SK-N-SH (cell line): ENCODE measurements at regions not wholly inside any gene's neighbourhood (a gene's known extent, or its start where the extent isn't known, plus 50 kb on each side); places are given as distances from the start of the nearest gene placed in this dataset.

Experiments used
- CTCF ChIA-PET: fragments of 300-600, 350-600 bp; formaldehyde crosslinking; extraction: SDS; loops from one replicate; lab custom pipeline; 2021; lab: Yijun Ruan, JAX
- POLR2A ChIA-PET: fragments of 350-600 bp; sonication (Branson Sonifier 250); formaldehyde crosslinking; extraction: SDS; loops from one replicate; lab custom pipeline; 2020; ENCODE audit warnings: antibody characterized with exemption, inconsistent platforms; lab: Yijun Ruan, JAX
- DNase-seq: peaks from one replicate; pipeline ENCODE4 v3.0.0; 2012
- H2AFZ ChIP-seq: fragments of 200-600 bp; sonication (generic); 2 replicates; pipeline ENCODE4 v1.8.1; 2016; ENCODE audit warnings: antibody characterized with exemption, mild to moderate bottlenecking, low read depth
- H3F3A ChIP-seq: fragments of 200-600 bp; sonication (generic); replicated peaks from 2 replicates; pipeline ENCODE3; 2016; ENCODE audit warnings: antibody characterized with exemption, mild to moderate bottlenecking; ENCODE audit not compliant: insufficient read depth
- H3K27ac ChIP-seq, 2 experiments: fragments of 200-500 bp in 1 of 2; fragments of 200-600 bp in 1 of 2; sonication (Bioruptor generic) in 1 of 2; sonication (generic), shearing (Covaris generic) in 1 of 2; 2 replicates each; pipeline versions ENCODE4 v1.5.1 to v1.6.1; 2014 to 2016; ENCODE audit warnings: low read depth in 2 of 2, inconsistent platforms in 1 of 2, low read length in 1 of 2, mild to moderate bottlenecking in 1 of 2, mixed read lengths in 1 of 2
- H3K27me3 ChIP-seq: fragments of 200-600 bp; sonication (generic), shearing (Covaris generic); 2 replicates; pipeline ENCODE4 v1.6.1; 2016; ENCODE audit warnings: mixed run types; ENCODE audit not compliant: insufficient read depth
- H3K36me3 ChIP-seq, 2 experiments: fragments of 200-500 bp in 1 of 2; fragments of 200-600 bp in 1 of 2; sonication (Bioruptor generic) in 1 of 2; sonication (generic) in 1 of 2; replicated peaks in 1 of 2; 2 replicates each; pipeline versions ENCODE3 to v1.5.1; 2014 to 2016; ENCODE audit warnings: low read length in 1 of 2, mild to moderate bottlenecking in 1 of 2; ENCODE audit not compliant: insufficient read depth in 2 of 2, control insufficient read depth in 1 of 2
- H3K4me1 ChIP-seq, 2 experiments: fragments of 200-500 bp in 1 of 2; fragments of 200-600 bp in 1 of 2; sonication (Bioruptor generic) in 1 of 2; sonication (generic), shearing (Covaris generic) in 1 of 2; 2 replicates each; pipeline versions ENCODE4 v1.5.1 to v1.6.1; 2014 to 2016; ENCODE audit warnings: low read depth in 1 of 2, low read length in 1 of 2, mixed run types in 1 of 2; ENCODE audit not compliant: insufficient read depth in 2 of 2, control insufficient read depth in 1 of 2
- H3K4me2 ChIP-seq: fragments of 200-600 bp; sonication (generic), shearing (Covaris generic); 2 replicates; pipeline ENCODE4 v1.6.1; 2017; ENCODE audit warnings: mixed run types
- H3K4me3 ChIP-seq, 2 experiments: fragments of 200-500 bp in 1 of 2; fragments of 200-600 bp in 1 of 2; sonication (Bioruptor generic) in 1 of 2; sonication (generic), shearing (Covaris generic) in 1 of 2; 2 replicates each; pipeline versions ENCODE4 v1.5.1 to v1.8.1; 2014 to 2016; ENCODE audit warnings: low read depth in 2 of 2, inconsistent platforms in 1 of 2, low read length in 1 of 2, mild to moderate bottlenecking in 1 of 2, mixed read lengths in 1 of 2, moderate library complexity in 1 of 2
- H3K79me2 ChIP-seq: fragments of 200-600 bp; sonication (generic); 2 replicates; pipeline ENCODE4 v1.8.1; 2017; ENCODE audit warnings: mild to moderate bottlenecking; ENCODE audit not compliant: insufficient read depth
- H3K9ac ChIP-seq: fragments of 200-600 bp; sonication (generic); 2 replicates; pipeline ENCODE4 v1.6.1; 2017; ENCODE audit warnings: mixed run types
- H3K9me2 ChIP-seq: fragments of 200-600 bp; sonication (generic); 2 replicates; pipeline ENCODE4 v1.6.1; 2017; ENCODE audit warnings: mixed run types
- H3K9me3 ChIP-seq: fragments of 200-600 bp; sonication (generic); 2 replicates; pipeline ENCODE4 v1.6.1; 2017; ENCODE audit warnings: mixed run types, mild to moderate bottlenecking, moderate library complexity
- H4K20me1 ChIP-seq: fragments of 200-600 bp; sonication (generic); 2 replicates; pipeline ENCODE4 v1.6.1; 2017; ENCODE audit warnings: mild to moderate bottlenecking, mixed run types; ENCODE audit not compliant: insufficient read depth
- CHD2 ChIP-seq: fragments of 150-350 bp; IDR thresholded peaks from 2 replicates; pipeline ENCODE4 v1.6.1; 2018; ENCODE audit warnings: low read length; ENCODE audit not compliant: partially characterized antibody
- CTCF ChIP-seq: fragments of 200-600 bp; sonication (generic); IDR thresholded peaks from 2 replicates; pipeline ENCODE4 v1.6.1; 2017; ENCODE audit warnings: antibody characterized with exemption, mild to moderate bottlenecking, moderate library complexity
- ELF1 ChIP-seq: IDR thresholded peaks from 2 replicates; pipeline ENCODE4 v1.4.0; 2012
- EP300 ChIP-seq, 2 experiments: IDR thresholded peaks; 2 replicates each; pipeline versions ENCODE4 v1.4.0 to v1.6.1; 2012; ENCODE audit warnings: borderline replicate concordance in 1 of 2, low read depth in 1 of 2, low read length in 1 of 2
- FOXM1 ChIP-seq: IDR thresholded peaks from 2 replicates; pipeline ENCODE4 v1.4.0; 2012; ENCODE audit warnings: low read depth, mild to moderate bottlenecking
- GABPA ChIP-seq: IDR thresholded peaks from 2 replicates; pipeline ENCODE4 v1.4.0; 2012; ENCODE audit warnings: low read depth, mild to moderate bottlenecking
- IRF3 ChIP-seq: fragments of 150-350 bp; IDR thresholded peaks from 2 replicates; pipeline ENCODE4 v1.6.1; 2016; ENCODE audit warnings: mild to moderate bottlenecking, low read depth, low read length
- MAX ChIP-seq: IDR thresholded peaks from 2 replicates; pipeline ENCODE4 v1.4.0; 2012; ENCODE audit warnings: low read depth
- MXI1 ChIP-seq: IDR thresholded peaks from 2 replicates; pipeline ENCODE4 v1.6.1; 2012; ENCODE audit warnings: mild to moderate bottlenecking, low read depth, low read length, improper control_type of control experiment
- NRF1 ChIP-seq: IDR thresholded peaks from 2 replicates; pipeline ENCODE4 v1.6.1; 2012; ENCODE audit warnings: low read depth, mild to moderate bottlenecking, low read length
- POLR2AphosphoS5 ChIP-seq: IDR thresholded peaks from 2 replicates; pipeline ENCODE4 v1.6.1; 2012; ENCODE audit warnings: low read depth, low read length
- RAD21 ChIP-seq: IDR thresholded peaks from 2 replicates; pipeline ENCODE4 v1.6.1; 2012; ENCODE audit warnings: mild to moderate bottlenecking, low read length
- RCOR1 ChIP-seq: fragments of 150-350 bp; IDR thresholded peaks from 2 replicates; pipeline ENCODE4 v1.6.1; 2017; ENCODE audit warnings: antibody characterized with exemption, low read length
- RFX5 ChIP-seq: IDR thresholded peaks from 2 replicates; pipeline ENCODE4 v1.6.1; 2012; ENCODE audit warnings: mild to moderate bottlenecking, improper control_type of control experiment, low read length
- SIN3A ChIP-seq: IDR thresholded peaks from 2 replicates; pipeline ENCODE4 v1.6.1; 2012; ENCODE audit warnings: low read depth, mild to moderate bottlenecking, low read length, moderate library complexity, borderline replicate concordance
- SMC3 ChIP-seq: IDR thresholded peaks from 2 replicates; pipeline ENCODE4 v1.6.1; 2012; ENCODE audit warnings: low read depth, low read length, improper control_type of control experiment
- TAF1 ChIP-seq: IDR thresholded peaks from 2 replicates; pipeline ENCODE4 v1.6.1; 2012; ENCODE audit warnings: low read depth, mild to moderate bottlenecking, low read length, moderate library complexity, borderline replicate concordance
- TCF12 ChIP-seq: IDR thresholded peaks from 2 replicates; pipeline ENCODE4 v1.4.0; 2012
- TEAD4 ChIP-seq: IDR thresholded peaks from 2 replicates; pipeline ENCODE4 v1.4.0; 2012; ENCODE audit warnings: mild to moderate bottlenecking, borderline replicate concordance; ENCODE audit not compliant: insufficient read depth
- USF2 ChIP-seq: fragments of 150-350 bp; IDR thresholded peaks from 2 replicates; pipeline ENCODE4 v1.6.1; 2017; ENCODE audit warnings: antibody characterized with exemption, low read length, low read depth, borderline replicate concordance
- YY1 ChIP-seq: IDR thresholded peaks from 2 replicates; pipeline ENCODE4 v1.4.0; 2012; ENCODE audit warnings: low read depth, mild to moderate bottlenecking
- WGBS: methylation state at CpG from one replicate; pipeline ENCODE4 v1.1.6; 2017; ENCODE audit warnings: low lambda C conversion rate; 5-methylcytosine and 5-hydroxymethylcytosine counted together

GRCh38 chr13:106103779-106104178, 431.7 kb downstream of the EFNB2 start:
- peaks cover 13% of the 10 kb centered on the region for H3F3A ChIP-seq
- CTCF ChIA-PET: interaction anchor here (1.3 kb wide), 1 partner anchor 433 kb away, joined by 3 read pairs; no protein-coding TSS in a partner anchor
- 74% methylated on average over 10 of the region's 10 CpGs for WGBS
- no peak for TF ChIP-seq NRF1
- no peak for TF ChIP-seq RCOR1
- no peak for TF ChIP-seq RFX5
- TF ChIP-seq EP300 (IDR thresholded peaks at IDR 0.05; ENCODE audit: borderline replicate concordance in 1 of 2, low read depth in 1 of 2, low read length in 1 of 2): no peak
- TF ChIP-seq TCF12: no peak
- no peak for TF ChIP-seq POLR2AphosphoS5
- TF ChIP-seq CHD2: no peak
- TF ChIP-seq SIN3A: no peak
- no peak for TF ChIP-seq YY1
- no peak for TF ChIP-seq SMC3
- no peak for TF ChIP-seq TEAD4
- TF ChIP-seq CTCF: no peak
- no peak for TF ChIP-seq FOXM1
- no peak for TF ChIP-seq USF2
- TF ChIP-seq, all 33 proteins: peak for 0
- Histone ChIP-seq H3K36me3 (no peaks in the 10 kb centered on the region), H3K27me3 (no peaks in the 10 kb centered on the region), H3K4me2 (peak overlapping the region; percentile 57; the same call in 1 of the 2 replicates), H3K9ac (no peak overlapping the region), H3K27ac (peak overlapping the region in 1 of 2 experiments; percentile 90; a peak in 2 of 4 replicates), H3K9me3 (no peaks in the 10 kb centered on the region), H3K9me2 (no peaks in the 10 kb centered on the region), H2AFZ (peak overlapping the region; percentile 60; the same call in 1 of the 2 replicates), H3K4me3 (no peak overlapping the region), H3K4me1 (peaks cover 0 to 16% of the 10 kb centered on the region in 2 experiments), H3K79me2 (no peaks in the 10 kb centered on the region), H4K20me1 (no peaks in the 10 kb centered on the region)
- DNase-seq: no peak
- POLR2A ChIA-PET: no interaction called here

- DNase-seq: no peak
- H3K4me1 ChIP-seq: peaks cover 0 to 16% of the 10 kb centered on the region in 2 experiments
- H3K36me3 ChIP-seq: no peaks in the 10 kb centered on the region
- H3K27me3 ChIP-seq: no peaks in the 10 kb centered on the region
- no peak overlapping the region for H3K9ac ChIP-seq
- peaks cover 13% of the 10 kb centered on the region for H3F3A ChIP-seq
- no peak overlapping the region for H2AFZ ChIP-seq
- 92% methylated on average over 4 of the region's 4 CpGs for WGBS
- ChIA-PET POLR2A (no interaction called here), CTCF (no interaction called here)
- TF ChIP-seq RCOR1 (no peak), USF2 (no peak), EP300 (IDR thresholded peaks at IDR 0.05; ENCODE audit: borderline replicate concordance in 1 of 2, low read depth in 1 of 2, low read length in 1 of 2) (no peak), YY1 (no peak), ELF1 (no peak), IRF3 (no peak), MAX (no peak), TAF1 (no peak), GABPA (no peak), RAD21 (no peak), MXI1 (no peak), CTCF (no peak)
- no peaks in the 10 kb centered on the region for H3K9me2 ChIP-seq
- no peak overlapping the region for H3K4me3 ChIP-seq
- H3K79me2 ChIP-seq: no peaks in the 10 kb centered on the region
- H3K27ac ChIP-seq: no peak overlapping the region
- H3K4me2 ChIP-seq: no peak overlapping the region
- no peaks in the 10 kb centered on the region for H4K20me1 ChIP-seq
- H3K9me3 ChIP-seq: no peaks in the 10 kb centered on the region
Observed at GRCh38 chr13:106102786-106103185, 432.7 kb downstream of the EFNB2 start.
